Neural cell (in vitro differentiated cells): ENCODE measurements at regions not wholly inside any gene's neighbourhood (a gene's known extent, or its start where the extent isn't known, plus 50 kb on each side); places are given as distances from the start of the nearest gene placed in this dataset.

Source experiments
- H2AFZ ChIP-seq: fragments of 200-600, 300-800 bp; sonication (generic), shearing (Covaris generic); 2 replicates; pipeline ENCODE4 v1.6.0; 2014; ENCODE audit warnings: low read depth, mild to moderate bottlenecking, antibody characterized with exemption, low read length, moderate library complexity
- H3F3A ChIP-seq: fragments of 200-600 bp; shearing (Covaris generic); 2 replicates; pipeline ENCODE4 v1.6.1; 2016; ENCODE audit warnings: mild to moderate bottlenecking, moderate library complexity, mixed read lengths, antibody characterized with exemption, low read length; ENCODE audit not compliant: insufficient read depth, poor library complexity, severe bottlenecking
- H3K27ac ChIP-seq: fragments of 200-600, 300-800 bp; sonication (generic), shearing (Covaris generic); 2 replicates; pipeline ENCODE4 v1.5.1; 2014; ENCODE audit warnings: mild to moderate bottlenecking, low read length, moderate library complexity
- H3K27me3 ChIP-seq: fragments of 300-800, 200-600 bp; sonication (generic), shearing (Covaris generic); 2 replicates; pipeline ENCODE4 v1.6.0; 2014; ENCODE audit warnings: mild to moderate bottlenecking, low read depth, low read length, moderate library complexity; ENCODE audit not compliant: insufficient read depth
- H3K36me3 ChIP-seq: fragments of 300-800, 200-600 bp; sonication (generic), shearing (Covaris generic); 2 replicates; pipeline ENCODE4 v1.5.1; 2014; ENCODE audit warnings: mild to moderate bottlenecking, antibody characterized with exemption, low read length, moderate library complexity; ENCODE audit not compliant: insufficient read depth
- H3K4me2 ChIP-seq: fragments of 300-800, 200-600 bp; sonication (generic), shearing (Covaris generic); 2 replicates; pipeline ENCODE4 v1.6.0; 2014; ENCODE audit warnings: mild to moderate bottlenecking, low read length
- H3K4me3 ChIP-seq: fragments of 300-800, 200-600 bp; sonication (generic), shearing (Covaris generic); 2 replicates; pipeline ENCODE4 v1.5.1; 2014; ENCODE audit warnings: mild to moderate bottlenecking, low read length, moderate library complexity
- H3K79me2 ChIP-seq: fragments of 200-600 bp; shearing (Covaris generic); replicated peaks from 2 replicates; pipeline ENCODE4 v1.6.0; 2014; ENCODE audit warnings: mild to moderate bottlenecking, low read length, moderate library complexity; ENCODE audit not compliant: insufficient read depth
- H3K9ac ChIP-seq: fragments of 300-800, 200-600 bp; sonication (generic), shearing (Covaris generic); 2 replicates; pipeline ENCODE4 v1.6.1; 2016; ENCODE audit warnings: mild to moderate bottlenecking, low read length, mixed read lengths
- H3K9me2 ChIP-seq: fragments of 200-600 bp; shearing (Covaris generic); 2 replicates; pipeline ENCODE4 v1.6.1; 2016; ENCODE audit warnings: mild to moderate bottlenecking, low read length, mixed read lengths; ENCODE audit not compliant: insufficient read depth
- H3K9me3 ChIP-seq: fragments of 200-600, 300-800 bp; sonication (generic), shearing (Covaris generic); 2 replicates; pipeline ENCODE4 v1.6.1; 2016; ENCODE audit warnings: mild to moderate bottlenecking, mixed run types, low read length, moderate library complexity, mixed read lengths
- H4K20me1 ChIP-seq: fragments of 200-600 bp; shearing (Covaris generic); 2 replicates; pipeline ENCODE4 v1.6.1; 2016; ENCODE audit warnings: mild to moderate bottlenecking, mixed run types; ENCODE audit not compliant: insufficient read depth
- CTCF ChIP-seq: fragments of 450-650 bp; IDR thresholded peaks from 2 replicates; pipeline ENCODE4 v1.5.1; 2014; ENCODE audit warnings: antibody characterized with exemption, mild to moderate bottlenecking, moderate library complexity; ENCODE audit not compliant: poor library complexity, severe bottlenecking
- EP300 ChIP-seq: fragments of 450-650 bp; conservative IDR thresholded peaks from 2 replicates; pipeline ENCODE4 v1.6.1; 2014; ENCODE audit warnings: antibody characterized with exemption, mild to moderate bottlenecking, moderate library complexity; ENCODE audit not compliant: poor library complexity, severe bottlenecking
- EZH2 ChIP-seq: fragments of 200-600, 300-800 bp; shearing (Covaris generic), sonication (generic); IDR thresholded peaks from 2 replicates; pipeline ENCODE4 v1.6.1; 2014; ENCODE audit warnings: antibody characterized with exemption, low read length, borderline replicate concordance, mild to moderate bottlenecking; ENCODE audit not compliant: insufficient read depth, poor library complexity, severe bottlenecking
- MXI1 ChIP-seq: fragments of 450-650 bp; conservative IDR thresholded peaks from 2 replicates; pipeline ENCODE4 v1.6.1; 2014; ENCODE audit warnings: antibody characterized with exemption, mild to moderate bottlenecking; ENCODE audit not compliant: poor library complexity, severe bottlenecking
- POLR2AphosphoS5 ChIP-seq: IDR thresholded peaks from 2 replicates; pipeline ENCODE4 v1.6.1; 2012
- RAD21 ChIP-seq: fragments of 450-650 bp; conservative IDR thresholded peaks from 2 replicates; pipeline ENCODE4 v1.6.1; 2014; ENCODE audit warnings: antibody characterized with exemption, mild to moderate bottlenecking, moderate library complexity
- REST ChIP-seq: IDR thresholded peaks from 2 replicates; pipeline ENCODE4 v1.6.1; 2012; ENCODE audit warnings: borderline replicate concordance
- SMC3 ChIP-seq: fragments of 450-650 bp; conservative IDR thresholded peaks from 2 replicates; pipeline ENCODE4 v1.6.1; 2014; ENCODE audit warnings: antibody characterized with exemption, mild to moderate bottlenecking, moderate library complexity; ENCODE audit not compliant: poor library complexity
- TAF1 ChIP-seq: IDR thresholded peaks from 2 replicates; pipeline ENCODE4 v1.6.1; 2012; ENCODE audit warnings: low read depth

- no peak overlapping the region for H3K4me3 ChIP-seq
- no peaks in the 10 kb centered on the region for H3K36me3 ChIP-seq
- no peaks in the 10 kb centered on the region for H3K9me2 ChIP-seq
These were observed 210.2 kb upstream of the PUM3 start for GRCh38 chr9:3054017-3054586.

GRCh38 chr9:3049636-3050035 lies 205.7 kb upstream of the PUM3 start:
- no peak overlapping the region for H3K9ac ChIP-seq
- no peaks in the 10 kb centered on the region for H3K79me2 ChIP-seq
- H3K27me3 ChIP-seq: no peaks in the 10 kb centered on the region
- no peak for TF ChIP-seq TAF1
- TF ChIP-seq POLR2AphosphoS5: no peak
- no peak for TF ChIP-seq RAD21
- TF ChIP-seq EZH2: no peak
- TF ChIP-seq SMC3: no peak
- TF ChIP-seq MXI1: no peak
- no peak for TF ChIP-seq EP300
- TF ChIP-seq REST: no peak

More at GRCh38 chr9:3054017-3054586, 210.2 kb upstream of the PUM3 start:
- TF ChIP-seq EP300 (no peak), TAF1 (no peak), MXI1 (no peak), RAD21 (no peak), REST (no peak), SMC3 (no peak), POLR2AphosphoS5 (no peak), EZH2 (no peak), CTCF (no peak)
- H3K27me3 ChIP-seq: no peaks in the 10 kb centered on the region
- H3K27ac ChIP-seq: no peak overlapping the region
- H3K4me2 ChIP-seq: no peak overlapping the region
- no peaks in the 10 kb centered on the region for H4K20me1 ChIP-seq
- no peak overlapping the region for H2AFZ ChIP-seq
- H3K9ac ChIP-seq: no peak overlapping the region
- no peaks in the 10 kb centered on the region for H3K9me3 ChIP-seq
- H3K79me2 ChIP-seq: no peaks in the 10 kb centered on the region
- no peaks in the 10 kb centered on the region for H3F3A ChIP-seq

More at GRCh38 chr9:3049636-3050035, 205.7 kb upstream of the PUM3 start:
- Histone ChIP-seq H3K9me3 (no peaks in the 10 kb centered on the region), H3K36me3 (no peaks in the 10 kb centered on the region), H4K20me1 (no peaks in the 10 kb centered on the region), H3K4me3 (no peak overlapping the region), H3K4me2 (no peak overlapping the region), H2AFZ (no peak overlapping the region), H3K9me2 (no peaks in the 10 kb centered on the region), H3K27ac (no peak overlapping the region), H3F3A (no peaks in the 10 kb centered on the region)
